ENCODE measurements at regions not wholly inside any gene's neighbourhood (a gene's known extent, or its start where the extent isn't known, plus 50 kb on each side); places are given as distances from the start of the nearest gene placed in this dataset.

DNA sequence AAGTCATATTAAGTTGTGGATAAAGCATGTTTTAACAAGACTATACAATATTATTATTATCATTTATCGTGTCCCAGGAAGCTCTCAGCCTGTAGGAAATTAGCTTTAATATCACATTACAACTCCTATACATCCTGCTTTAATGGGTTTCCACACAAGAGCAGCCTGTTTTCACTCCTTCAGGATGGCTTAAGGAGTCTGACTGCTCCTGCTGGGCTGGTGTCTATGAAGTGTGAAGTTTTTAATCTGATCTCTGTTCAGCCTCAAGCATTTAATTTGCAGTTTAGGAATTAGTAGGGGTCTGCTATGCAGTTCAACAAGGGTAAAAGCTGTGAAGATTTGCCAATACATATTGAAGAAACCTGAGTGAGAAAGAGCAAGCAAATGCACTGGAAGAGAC is 653.4 kb upstream of the LRRC4C start:
- TF ChIP-seq, protein P1, sequence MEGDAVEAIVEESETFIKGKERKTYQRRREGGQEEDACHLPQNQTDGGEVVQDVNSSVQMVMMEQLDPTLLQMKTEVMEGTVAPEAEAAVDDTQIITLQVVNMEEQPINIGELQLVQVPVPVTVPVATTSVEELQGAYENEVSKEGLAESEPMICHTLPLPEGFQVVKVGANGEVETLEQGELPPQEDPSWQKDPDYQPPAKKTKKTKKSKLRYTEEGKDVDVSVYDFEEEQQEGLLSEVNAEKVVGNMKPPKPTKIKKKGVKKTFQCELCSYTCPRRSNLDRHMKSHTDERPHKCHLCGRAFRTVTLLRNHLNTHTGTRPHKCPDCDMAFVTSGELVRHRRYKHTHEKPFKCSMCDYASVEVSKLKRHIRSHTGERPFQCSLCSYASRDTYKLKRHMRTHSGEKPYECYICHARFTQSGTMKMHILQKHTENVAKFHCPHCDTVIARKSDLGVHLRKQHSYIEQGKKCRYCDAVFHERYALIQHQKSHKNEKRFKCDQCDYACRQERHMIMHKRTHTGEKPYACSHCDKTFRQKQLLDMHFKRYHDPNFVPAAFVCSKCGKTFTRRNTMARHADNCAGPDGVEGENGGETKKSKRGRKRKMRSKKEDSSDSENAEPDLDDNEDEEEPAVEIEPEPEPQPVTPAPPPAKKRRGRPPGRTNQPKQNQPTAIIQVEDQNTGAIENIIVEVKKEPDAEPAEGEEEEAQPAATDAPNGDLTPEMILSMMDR (IDR thresholded peaks at IDR 0.05 in 4 of 5, conservative IDR thresholded peaks at IDR 0.05 in 1 of 5), result no peak
- TF ChIP-seq POLR2A (IDR thresholded peaks at IDR 0.05), result no peak
